Endothelial cell (in vitro differentiated cells): ENCODE measurements at regions not wholly inside any gene's neighbourhood (a gene's known extent, or its start where the extent isn't known, plus 50 kb on each side); places are given as distances from the start of the nearest gene placed in this dataset.

ENCODE experiments used
- DNase-seq: peaks from one replicate; pipeline ENCODE4 v3.0.0; 2021; ENCODE audit warnings: low spot score
- H3K27ac Mint-ChIP-seq: one replicate; pipeline ENCODE4 v1.8.0; 2021; ENCODE audit warnings: mixed read lengths, inconsistent platforms; ENCODE audit not compliant: unreplicated experiment
- H3K27me3 Mint-ChIP-seq: one replicate; pipeline ENCODE4 v1.8.0; 2021; ENCODE audit warnings: mild to moderate bottlenecking, moderate library complexity, mixed read lengths, inconsistent platforms; ENCODE audit not compliant: unreplicated experiment
- H3K36me3 Mint-ChIP-seq: one replicate; pipeline ENCODE4 v1.8.0; 2021; ENCODE audit warnings: mild to moderate bottlenecking, low read depth, mixed read lengths, inconsistent platforms; ENCODE audit not compliant: unreplicated experiment
- H3K4me1 Mint-ChIP-seq: one replicate; pipeline ENCODE4 v1.8.0; 2021; ENCODE audit warnings: mild to moderate bottlenecking, mixed read lengths, inconsistent platforms; ENCODE audit not compliant: unreplicated experiment
- H3K4me3 Mint-ChIP-seq: one replicate; pipeline ENCODE4 v1.8.0; 2021; ENCODE audit warnings: mild to moderate bottlenecking, mixed read lengths, inconsistent platforms; ENCODE audit not compliant: unreplicated experiment
- H3K9me3 Mint-ChIP-seq: one replicate; pipeline ENCODE4 v1.8.0; 2021; ENCODE audit warnings: mixed read lengths, inconsistent platforms; ENCODE audit not compliant: unreplicated experiment
- CTCF ChIP-seq: fragments of 200-600 bp; sonication (generic); IDR thresholded peaks from one replicate; pipeline ENCODE4 v1.5.0; 2021; ENCODE audit warnings: antibody characterized with exemption; ENCODE audit not compliant: unreplicated experiment

DNA sequence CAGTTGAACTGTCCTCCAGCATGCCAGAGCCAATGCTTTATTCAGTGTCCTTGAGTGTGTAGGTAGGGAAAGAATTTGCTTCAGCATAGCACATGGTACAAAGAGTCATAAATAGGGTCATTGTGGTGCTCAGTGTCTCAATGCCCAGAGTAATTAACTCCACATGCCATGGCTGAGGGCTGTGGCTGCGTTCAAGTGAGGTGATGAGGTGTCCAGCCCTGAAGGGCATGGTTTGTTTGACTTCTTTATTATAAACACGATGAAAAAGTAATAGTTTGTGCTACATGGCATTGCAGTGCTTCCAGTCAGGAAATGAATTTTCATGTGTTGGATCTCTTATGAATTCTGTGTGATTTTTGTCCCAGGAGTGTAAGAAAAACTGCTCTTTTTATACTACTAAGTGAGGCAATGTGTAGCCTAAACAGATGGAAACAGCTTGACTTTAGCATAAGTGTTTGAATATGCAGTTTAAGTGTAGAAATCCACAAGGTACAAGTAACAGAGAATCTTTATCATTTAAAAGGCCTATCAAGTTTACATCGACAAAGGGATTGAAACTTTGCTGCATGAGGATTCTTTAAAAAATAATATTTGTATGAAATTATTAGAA lies 507.9 kb upstream of the CDH2 start:
- Mint-ChIP-seq H3K4me3 (no peak overlapping the region), H3K27me3 (no peaks in the 10 kb centered on the region), H3K27ac (no peak overlapping the region), H3K36me3 (no peaks in the 10 kb centered on the region), H3K9me3 (no peaks in the 10 kb centered on the region), H3K4me1 (no peaks in the 10 kb centered on the region)
- no peak for TF ChIP-seq CTCF
- no peak for DNase-seq

DNA sequence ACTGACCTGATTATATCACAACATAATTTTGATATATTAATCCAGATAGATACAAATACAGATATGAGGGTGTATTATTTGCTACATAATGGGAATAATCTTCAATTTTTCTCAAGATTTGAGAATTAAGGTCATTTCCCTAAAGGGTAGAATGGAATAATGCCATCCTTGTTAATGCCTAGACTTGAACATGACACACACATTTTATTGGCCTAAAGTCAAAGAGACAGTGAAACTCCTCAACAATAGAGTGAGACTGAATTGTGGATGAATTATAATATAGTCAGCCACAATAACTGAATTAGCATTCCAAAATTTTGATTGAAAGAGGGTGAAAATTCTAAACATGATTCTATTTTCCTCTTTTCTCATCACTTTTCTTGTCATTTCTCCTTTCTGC lies 506.0 kb upstream of the CDH2 start:
- no peaks in the 10 kb centered on the region for H3K27me3 Mint-ChIP-seq
- no peak for TF ChIP-seq CTCF
- H3K36me3 Mint-ChIP-seq, result no peaks in the 10 kb centered on the region
- no peak for DNase-seq
- no peaks in the 10 kb centered on the region for H3K9me3 Mint-ChIP-seq
- no peak overlapping the region for H3K27ac Mint-ChIP-seq
- no peak overlapping the region for H3K4me3 Mint-ChIP-seq
- H3K4me1 Mint-ChIP-seq, result no peaks in the 10 kb centered on the region

DNA sequence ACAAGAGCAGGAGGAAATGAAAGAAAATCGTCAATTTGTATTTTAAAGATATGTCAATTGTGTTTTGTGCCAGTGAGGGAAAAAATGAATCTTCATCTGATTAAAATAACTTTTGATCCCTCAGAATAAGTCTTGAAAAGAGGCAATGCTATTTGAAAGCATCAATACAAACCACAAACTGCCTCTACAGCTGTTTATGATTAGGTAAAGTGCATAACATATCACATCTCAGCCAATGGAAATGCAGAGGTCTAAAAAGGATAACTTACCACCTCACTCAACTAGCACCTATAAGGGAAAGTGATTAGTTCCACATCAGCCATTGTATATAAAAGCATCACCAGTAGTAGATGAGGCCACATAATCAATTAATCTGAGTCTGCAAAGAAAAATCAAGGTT lies 492.2 kb upstream of the CDH2 start:
- no peaks in the 10 kb centered on the region for H3K27me3 Mint-ChIP-seq
- no peaks in the 10 kb centered on the region for H3K36me3 Mint-ChIP-seq
- no peaks in the 10 kb centered on the region for H3K4me1 Mint-ChIP-seq
- no peak for DNase-seq
- no peak for TF ChIP-seq CTCF
- H3K27ac Mint-ChIP-seq, result no peak overlapping the region
- no peak overlapping the region for H3K4me3 Mint-ChIP-seq
- H3K9me3 Mint-ChIP-seq, result no peaks in the 10 kb centered on the region

- no peaks in the 10 kb centered on the region for H3K4me1 Mint-ChIP-seq
- no peak for DNase-seq
- H3K9me3 Mint-ChIP-seq, result no peaks in the 10 kb centered on the region
- no peak for TF ChIP-seq CTCF
- no peak overlapping the region for H3K27ac Mint-ChIP-seq
- no peak overlapping the region for H3K4me3 Mint-ChIP-seq
- H3K36me3 Mint-ChIP-seq, result no peaks in the 10 kb centered on the region
- H3K27me3 Mint-ChIP-seq, result no peaks in the 10 kb centered on the region
Observed at GRCh38 chr18:28666216-28666615, 489.3 kb upstream of the CDH2 start.

- Mint-ChIP-seq H3K9me3 (no peaks in the 10 kb centered on the region), H3K27ac (no peak overlapping the region), H3K36me3 (no peaks in the 10 kb centered on the region), H3K27me3 (no peaks in the 10 kb centered on the region), H3K4me3 (no peak overlapping the region), H3K4me1 (no peaks in the 10 kb centered on the region)
- no peak for TF ChIP-seq CTCF
- no peak for DNase-seq
Observed at GRCh38 chr18:28657961-28658360, 481.0 kb upstream of the CDH2 start.
